A673 (cell line): ENCODE measurements at regions not wholly inside any gene's neighbourhood (a gene's known extent, or its start where the extent isn't known, plus 50 kb on each side); places are given as distances from the start of the nearest gene placed in this dataset.

Experiments
- BruUV-seq: library from RNA; stranded (reverse); fragments of 400-500 nt; replicated peaks from 2 replicates; lab custom pipeline; 2021; lab: Mats Ljungman, UMichigan
- CTCF ChIA-PET: fragments of 300-600 bp; sonication (Branson Sonifier 250); formaldehyde crosslinking; loops from one replicate; lab custom pipeline; 2022; ENCODE audit warnings: antibody characterized with exemption; lab: Charles Lee
- POLR2A ChIA-PET: fragments of 300-600 bp; sonication (Branson Sonifier 250); formaldehyde crosslinking; loops from one replicate; lab custom pipeline; 2022; ENCODE audit warnings: antibody characterized with exemption; ENCODE audit not compliant: low non-redundant PET; lab: Charles Lee
- DNase-seq: peaks from one replicate; pipeline ENCODE4 v3.0.0-alpha.2; 2015; ENCODE audit warnings: low spot score
- H3K27ac ChIP-seq: fragments of 200-600 bp; sonication (generic); 2 replicates; pipeline ENCODE4 v1.5.1; 2016; ENCODE audit warnings: mixed run types, low read depth, mild to moderate bottlenecking, mixed read lengths, antibody characterized with exemption, low read length; ENCODE audit not compliant: poor library complexity, severe bottlenecking
- H3K27me3 ChIP-seq: fragments of 200-600 bp; sonication (generic); replicated peaks from 2 replicates; pipeline ENCODE4 v1.6.1; 2017; ENCODE audit warnings: mixed run types, low read depth, mild to moderate bottlenecking, mixed read lengths, antibody characterized with exemption, low read length; ENCODE audit not compliant: insufficient read depth, poor library complexity
- H3K36me3 ChIP-seq: fragments of 200-600 bp; sonication (generic); 2 replicates; pipeline ENCODE4 v1.6.1; 2016; ENCODE audit warnings: mixed run types, mild to moderate bottlenecking, mixed read lengths, antibody characterized with exemption, low read length; ENCODE audit not compliant: insufficient read depth, poor library complexity, severe bottlenecking
- H3K4me1 ChIP-seq: fragments of 200-600 bp; sonication (generic); 2 replicates; pipeline ENCODE4 v1.6.1; 2017; ENCODE audit warnings: mixed run types, mild to moderate bottlenecking, mixed read lengths, antibody characterized with exemption, low read length; ENCODE audit not compliant: insufficient read depth, poor library complexity, severe bottlenecking
- H3K4me3 ChIP-seq: fragments of 200-600 bp; sonication (generic); 2 replicates; pipeline ENCODE4 v1.5.1; 2016; ENCODE audit warnings: low read depth, mixed run types, mild to moderate bottlenecking, mixed read lengths, low read length; ENCODE audit not compliant: poor library complexity, severe bottlenecking
- H3K9me3 ChIP-seq: fragments of 200-600 bp; sonication (generic); 2 replicates; pipeline ENCODE4 v1.6.1; 2016; ENCODE audit warnings: mixed run types, low read depth, mild to moderate bottlenecking, mixed read lengths, antibody characterized with exemption, low read length; ENCODE audit not compliant: poor library complexity, severe bottlenecking
- CTCF ChIP-seq: fragments of 300-800, 200-600 bp; sonication (generic); conservative IDR thresholded peaks from 2 replicates; pipeline ENCODE4 v1.5.1; 2017; ENCODE audit warnings: low read depth, mild to moderate bottlenecking, antibody characterized with exemption, low read length, moderate library complexity, mixed read lengths
- EZH2 ChIP-seq: fragments of 200-600 bp; sonication (generic); IDR thresholded peaks from 2 replicates; pipeline ENCODE4 v1.6.1; 2017; ENCODE audit warnings: borderline replicate concordance, low read depth, mild to moderate bottlenecking, mixed read lengths, antibody characterized with exemption, low read length; ENCODE audit not compliant: poor library complexity, severe bottlenecking
- intact Hi-C: fragments of 100-400 bp; cut with micrococcal nuclease; formaldehyde crosslinking; loops from one replicate; pipeline ENCODE4 v1.10.0; 2022; ENCODE audit not compliant: unreplicated experiment

- TF ChIP-seq EZH2 (no peak), CTCF (no peak)
- no peaks in the 10 kb centered on the region for H3K4me1 ChIP-seq
- H3K9me3 ChIP-seq, result no peaks in the 10 kb centered on the region
- peaks cover 26% of the 10 kb centered on the region for H3K27me3 ChIP-seq
- no peaks in the 10 kb centered on the region for H3K36me3 ChIP-seq
- BruUV-seq, result no TSS peak
- no peak overlapping the region for H3K4me3 ChIP-seq
- H3K27ac ChIP-seq, result no peak overlapping the region
- intact Hi-C loops, result no loop called here
- DNase-seq, result no peak
- POLR2A ChIA-PET, result no interaction called here
- CTCF ChIA-PET, result no interaction called here
Observed at GRCh38 chr3:130569461-130570365, 52.7 kb downstream of the COL6A6 start.

- Histone ChIP-seq H3K36me3 (no peaks in the 10 kb centered on the region), H3K4me3 (no peak overlapping the region), H3K4me1 (no peaks in the 10 kb centered on the region), H3K9me3 (no peaks in the 10 kb centered on the region), H3K27me3 (peaks cover 25% of the 10 kb centered on the region), H3K27ac (no peak overlapping the region)
- no peak for DNase-seq
- BruUV-seq, result no TSS peak
- ChIA-PET POLR2A (no interaction called here), CTCF (no interaction called here)
- intact Hi-C loops, result no loop called here
- TF ChIP-seq CTCF (no peak), EZH2 (no peak)
Observed at GRCh38 chr3:130572769-130573168, 55.8 kb downstream of the COL6A6 start.

GRCh38 chr3:130576375-130577266, 59.6 kb downstream of the COL6A6 start:
- intact Hi-C loops, result no loop called here
- Histone ChIP-seq H3K4me3 (no peak overlapping the region), H3K4me1 (no peaks in the 10 kb centered on the region), H3K27me3 (peaks cover 27% of the 10 kb centered on the region), H3K9me3 (no peaks in the 10 kb centered on the region), H3K27ac (no peak overlapping the region), H3K36me3 (no peaks in the 10 kb centered on the region)
- no TSS peak for BruUV-seq
- TF ChIP-seq EZH2, result no peak
- no peak for TF ChIP-seq CTCF
- DNase-seq, result no peak
- POLR2A ChIA-PET, result interaction anchor here (0.7 kb wide), 1 partner anchor 933 kb away, joined by 6 read pairs; no protein-coding TSS in a partner anchor
- CTCF ChIA-PET, result no interaction called here
